Bone marrow (tissue), 2 donors: ENCODE measurements at regions not wholly inside any gene's neighbourhood (a gene's known extent, or its start where the extent isn't known, plus 50 kb on each side); places are given as distances from the start of the nearest gene placed in this dataset.
"Not testable (repeated sequence)": the region's sequence is repeated elsewhere in the genome, so short reads cannot be mapped to it uniquely, and the experiment has no call there.

Experiments
- DNase-seq, 2 donors: peaks; one replicate each; lab custom pipeline; 2025; lab: John Stamatoyannopoulos, UW

GRCh38 chr6:85838351-85839119, 195.8 kb upstream of the SYNCRIP start:
- DNase-seq, result not testable (repeated sequence)

DNA sequence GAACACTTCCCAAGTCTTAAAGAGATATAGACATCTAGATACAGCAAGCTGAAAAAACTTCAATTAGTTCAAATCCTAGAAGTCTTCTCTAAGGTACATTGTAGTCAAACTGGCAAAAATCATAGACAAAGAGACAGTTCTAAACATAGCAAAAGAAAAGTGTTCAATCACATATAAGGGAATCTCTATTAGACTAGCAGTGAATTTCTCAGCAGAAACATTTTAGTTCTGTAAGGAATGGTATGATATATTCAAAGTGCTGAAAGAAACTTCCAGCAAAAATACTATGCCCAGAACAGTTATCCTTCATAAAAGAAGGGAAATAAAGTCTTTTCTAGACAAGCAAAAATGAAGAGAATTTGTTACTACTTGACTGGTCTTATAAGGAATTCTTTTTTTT, 186.3 kb upstream of the SYNCRIP start:
- no peak for DNase-seq

GRCh38 chr6:85826997-85827396, 184.3 kb upstream of the SYNCRIP start:
- no peak for DNase-seq

DNA sequence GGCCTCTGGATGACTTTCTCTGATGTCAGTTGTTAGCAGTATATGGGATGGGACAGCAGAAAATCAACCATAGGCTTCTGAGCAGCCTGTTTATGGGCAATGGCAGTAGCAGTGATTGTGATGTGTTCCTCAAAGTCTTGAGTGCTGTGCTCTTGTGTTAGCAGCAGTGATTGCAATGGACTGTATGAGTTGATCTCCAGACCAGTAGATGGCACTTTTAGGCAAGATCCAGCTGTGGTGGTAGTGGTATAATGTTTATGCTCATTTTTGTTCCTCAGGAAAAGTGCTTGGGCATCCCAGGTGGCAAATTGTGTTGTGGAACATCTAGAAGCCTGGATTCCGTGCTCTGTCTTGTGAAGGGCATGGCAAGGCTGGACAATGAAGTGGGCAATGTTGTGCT, 181.6 kb upstream of the SYNCRIP start:
- no peak for DNase-seq

DNA sequence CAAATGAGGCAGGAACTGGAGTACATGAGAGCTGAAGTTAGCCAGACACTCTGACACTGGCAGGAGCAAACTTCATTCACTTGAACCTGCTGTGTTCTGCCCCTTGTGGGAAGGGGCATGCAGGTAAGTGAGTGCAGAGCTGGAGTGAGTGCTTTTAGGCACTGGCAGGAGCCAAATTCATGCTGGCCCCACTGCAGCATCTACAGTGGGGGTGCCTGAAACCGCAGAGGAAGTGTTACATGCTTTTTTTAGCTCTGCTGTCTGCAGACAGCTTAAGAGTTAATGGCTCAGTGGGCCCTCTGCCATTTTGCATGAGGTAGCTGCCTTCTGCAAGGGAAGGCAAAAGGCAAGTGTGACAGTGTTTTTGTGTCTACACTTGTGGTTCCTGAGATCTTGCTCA, 167.9 kb upstream of the SYNCRIP start:
- DNase-seq, result no peak

DNA sequence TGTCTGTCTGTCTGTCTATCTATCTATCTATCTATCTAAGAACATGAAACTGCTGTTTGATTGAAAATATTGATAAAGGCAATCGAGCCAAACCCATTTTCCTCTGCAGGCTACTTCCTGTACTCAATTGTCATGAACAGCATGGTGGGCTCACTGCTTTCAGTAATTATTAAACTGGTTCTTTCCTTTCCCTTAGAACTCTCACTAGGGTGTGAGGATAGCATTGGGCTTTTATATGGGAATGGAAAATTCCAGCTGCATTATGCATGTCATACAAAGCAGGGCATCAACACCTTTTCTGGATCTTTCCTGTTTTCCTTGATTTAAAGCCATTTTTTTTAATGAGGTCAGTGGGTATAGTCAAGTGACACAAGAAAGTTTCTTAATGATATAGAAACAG, 161.0 kb upstream of the SYNCRIP start:
- DNase-seq, result no peak

GRCh38 chr6:85802162-85802561, 159.5 kb upstream of the SYNCRIP start:
- no peak for DNase-seq

GRCh38 chr6:85798931-85799652, 156.4 kb upstream of the SYNCRIP start:
- no peak for DNase-seq

DNA sequence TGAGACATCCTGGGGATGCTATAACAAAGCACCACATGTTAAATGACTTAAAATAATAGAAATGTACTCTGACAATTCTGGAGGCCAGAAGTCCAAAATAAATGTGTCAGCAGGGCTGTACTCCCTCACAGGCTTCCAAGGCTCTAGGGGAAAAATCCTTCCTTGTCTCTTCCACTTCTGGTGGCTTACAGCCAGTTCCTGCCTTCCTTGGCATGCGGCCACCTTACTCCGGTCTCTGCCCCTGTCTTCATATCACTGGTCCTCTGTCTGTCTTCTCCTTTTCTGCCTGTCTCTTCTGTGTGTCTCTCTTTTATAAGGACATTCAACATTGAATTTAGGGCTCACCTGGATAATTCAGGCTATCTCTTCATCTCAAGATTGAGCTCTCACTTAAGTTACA, 155.3 kb upstream of the SYNCRIP start:
- DNase-seq, result no peak

DNA sequence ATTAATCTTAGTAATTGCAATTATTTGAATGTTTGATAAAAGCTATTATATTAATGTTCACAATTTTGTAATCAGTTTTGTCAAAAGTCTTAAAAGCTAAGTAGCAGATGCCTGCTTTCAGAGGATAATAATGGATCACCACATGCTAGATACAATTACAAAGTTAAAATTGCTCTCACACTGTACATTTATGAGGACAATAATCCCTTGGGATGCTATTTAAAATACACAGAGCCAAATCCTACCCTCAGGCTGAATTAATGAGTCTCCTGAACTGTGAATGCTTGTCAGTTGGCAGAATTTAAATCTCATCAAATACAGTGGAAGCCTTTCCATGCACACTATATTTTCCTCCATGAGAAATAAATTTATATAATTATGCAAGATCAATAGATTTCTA, 153.3 kb upstream of the SYNCRIP start:
- no peak for DNase-seq

DNA sequence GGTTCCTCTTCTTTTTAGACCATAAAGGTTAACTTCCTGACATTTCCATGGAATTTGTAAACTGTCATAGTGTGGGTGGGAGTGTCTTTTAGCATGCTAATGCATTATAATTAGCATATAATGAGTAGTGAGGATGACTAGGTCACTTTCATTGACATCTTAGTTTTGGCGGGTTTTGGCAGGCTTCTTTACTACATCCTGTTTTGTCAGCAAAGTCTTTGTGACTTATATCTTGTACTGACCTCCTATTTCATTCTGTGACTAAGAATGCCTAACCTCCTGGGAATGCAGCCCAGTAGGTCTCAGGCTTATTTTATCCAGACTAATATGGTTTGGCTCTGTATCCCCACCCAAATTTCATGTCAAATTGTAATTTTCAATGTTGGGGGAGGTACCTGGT, 149.6 kb upstream of the SYNCRIP start:
- DNase-seq, result no peak

GRCh38 chr6:85775883-85776282, 133.2 kb upstream of the SYNCRIP start:
- no peak for DNase-seq

DNA sequence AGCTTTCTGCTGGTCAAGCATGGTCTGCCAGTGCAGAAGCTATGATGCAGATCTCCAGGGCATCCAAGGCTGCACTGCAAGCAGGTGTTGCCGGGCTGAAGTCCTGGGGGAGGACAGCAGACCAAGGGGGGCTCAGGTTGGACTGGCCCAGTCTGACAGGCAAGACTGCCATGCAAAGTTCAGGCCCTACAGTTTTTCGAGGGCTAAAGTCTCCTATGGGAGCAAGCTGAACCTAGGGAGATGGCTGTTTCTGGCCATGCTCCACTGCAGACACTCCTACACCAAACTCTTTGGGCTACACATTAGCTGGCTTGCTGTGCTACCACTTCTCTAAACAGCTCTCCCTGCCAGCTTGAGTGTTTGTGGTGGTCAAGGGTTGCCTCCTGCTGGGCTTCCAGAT, 130.0 kb upstream of the SYNCRIP start:
- DNase-seq, result no peak

- DNase-seq, result no peak
Observed at GRCh38 chr6:85771925-85772430, 129.3 kb upstream of the SYNCRIP start.

- DNase-seq, result no peak
Observed at GRCh38 chr6:85771455-85771854, 128.8 kb upstream of the SYNCRIP start.

- DNase-seq, result no peak
Observed at GRCh38 chr6:85764844-85765243, 122.2 kb upstream of the SYNCRIP start.

- no peak for DNase-seq
Observed at GRCh38 chr6:85756982-85757381, 114.3 kb upstream of the SYNCRIP start.

DNA sequence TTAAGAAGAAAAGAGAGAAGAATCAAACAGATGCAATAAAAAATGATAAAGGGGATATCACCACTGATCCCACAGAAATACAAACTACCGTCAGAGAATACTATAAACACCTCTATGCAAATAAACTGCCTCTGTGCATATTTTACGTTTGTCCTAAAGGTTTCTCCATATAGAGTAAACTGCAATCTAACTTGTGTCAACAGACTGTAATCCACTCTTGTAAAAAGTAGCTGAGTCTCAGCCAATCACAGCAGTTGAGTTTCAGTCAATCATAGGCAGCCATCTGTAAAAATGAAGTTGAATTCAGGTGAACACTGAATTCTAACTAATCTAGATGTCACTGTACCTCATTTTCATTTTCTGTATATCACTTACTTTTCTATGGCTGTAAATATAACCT, 112.2 kb upstream of the SYNCRIP start:
- DNase-seq, result no peak

- DNase-seq, result no peak
Observed at GRCh38 chr6:85752602-85753001, 109.9 kb upstream of the SYNCRIP start.

DNA sequence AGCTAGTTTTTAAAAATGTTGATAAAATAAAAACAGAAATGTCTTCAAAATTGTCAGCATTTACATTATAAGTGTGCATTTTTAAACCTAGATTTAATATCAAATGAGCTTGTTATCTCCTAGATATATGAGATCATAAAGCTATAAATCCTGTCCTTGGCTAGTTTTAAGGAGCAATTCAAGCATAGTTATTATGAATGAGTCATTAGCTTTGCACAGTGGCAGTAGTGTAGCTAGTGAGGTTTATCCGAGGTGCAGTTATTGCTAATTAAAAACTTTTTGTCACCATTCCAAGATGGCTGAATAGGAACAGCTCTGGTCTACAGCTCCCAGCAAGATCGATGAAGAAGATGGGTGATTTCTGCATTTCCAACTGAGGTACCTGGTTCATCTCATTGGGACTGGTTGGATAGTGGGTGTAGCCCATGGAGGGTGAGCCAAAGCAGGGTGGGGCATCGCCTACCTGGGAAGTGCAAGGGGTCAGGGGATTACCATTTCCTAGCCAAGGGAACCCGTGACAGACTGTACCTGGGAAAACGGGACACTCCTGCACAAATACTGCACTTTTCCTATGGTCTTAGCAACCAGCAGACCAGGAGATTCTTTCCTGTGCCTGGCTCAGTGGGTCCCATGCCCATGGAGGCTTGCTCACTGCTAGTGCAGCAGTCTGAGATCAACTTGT, 108.8 kb upstream of the SYNCRIP start:
- DNase-seq, result no peak

- not testable (repeated sequence) for DNase-seq
Observed at GRCh38 chr6:85750146-85750545, 107.5 kb upstream of the SYNCRIP start.

DNA sequence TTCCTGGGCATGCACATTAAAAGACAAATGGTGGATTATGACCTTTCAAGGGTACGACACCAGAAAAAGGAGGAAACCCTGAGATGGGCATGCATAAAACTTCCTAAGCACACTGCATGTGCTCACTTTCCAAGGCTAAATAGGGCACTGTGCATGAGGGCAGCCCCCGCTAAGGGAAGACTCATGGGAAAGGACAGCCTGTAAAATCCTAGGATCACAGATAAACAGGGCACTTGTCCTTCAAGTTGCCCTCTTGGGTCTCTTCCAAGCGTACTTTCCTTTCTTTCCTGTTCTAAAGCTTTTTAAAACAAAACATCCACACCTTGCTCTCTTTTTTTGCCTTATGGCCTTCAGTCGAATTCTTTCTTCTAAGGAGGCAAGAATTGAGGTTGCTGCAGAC, 106.5 kb upstream of the SYNCRIP start:
- no peak for DNase-seq

- DNase-seq, result no peak
Observed at GRCh38 chr6:85747666-85748065, 105.0 kb upstream of the SYNCRIP start.
